SK-N-SH (cell line): ENCODE measurements at regions not wholly inside any gene's neighbourhood (a gene's known extent, or its start where the extent isn't known, plus 50 kb on each side); places are given as distances from the start of the nearest gene placed in this dataset.

Experiments
- CTCF ChIA-PET: fragments of 300-600, 350-600 bp; formaldehyde crosslinking; extraction: SDS; loops from one replicate; lab custom pipeline; 2021; lab: Yijun Ruan, JAX
- POLR2A ChIA-PET: fragments of 350-600 bp; sonication (Branson Sonifier 250); formaldehyde crosslinking; extraction: SDS; loops from one replicate; lab custom pipeline; 2020; ENCODE audit warnings: antibody characterized with exemption, inconsistent platforms; lab: Yijun Ruan, JAX
- DNase-seq: peaks from one replicate; pipeline ENCODE4 v3.0.0; 2012
- H2AFZ ChIP-seq: fragments of 200-600 bp; sonication (generic); 2 replicates; pipeline ENCODE4 v1.8.1; 2016; ENCODE audit warnings: antibody characterized with exemption, mild to moderate bottlenecking, low read depth
- H3F3A ChIP-seq: fragments of 200-600 bp; sonication (generic); replicated peaks from 2 replicates; pipeline ENCODE3; 2016; ENCODE audit warnings: antibody characterized with exemption, mild to moderate bottlenecking; ENCODE audit not compliant: insufficient read depth
- H3K27ac ChIP-seq, 2 experiments: fragments of 200-500 bp in 1 of 2; fragments of 200-600 bp in 1 of 2; sonication (Bioruptor generic) in 1 of 2; sonication (generic), shearing (Covaris generic) in 1 of 2; 2 replicates each; pipeline versions ENCODE4 v1.5.1 to v1.6.1; 2014 to 2016; ENCODE audit warnings: low read depth in 2 of 2, inconsistent platforms in 1 of 2, low read length in 1 of 2, mild to moderate bottlenecking in 1 of 2, mixed read lengths in 1 of 2
- H3K27me3 ChIP-seq: fragments of 200-600 bp; sonication (generic), shearing (Covaris generic); 2 replicates; pipeline ENCODE4 v1.6.1; 2016; ENCODE audit warnings: mixed run types; ENCODE audit not compliant: insufficient read depth
- H3K36me3 ChIP-seq, 2 experiments: fragments of 200-500 bp in 1 of 2; fragments of 200-600 bp in 1 of 2; sonication (Bioruptor generic) in 1 of 2; sonication (generic) in 1 of 2; replicated peaks in 1 of 2; 2 replicates each; pipeline versions ENCODE3 to v1.5.1; 2014 to 2016; ENCODE audit warnings: low read length in 1 of 2, mild to moderate bottlenecking in 1 of 2; ENCODE audit not compliant: insufficient read depth in 2 of 2, control insufficient read depth in 1 of 2
- H3K4me1 ChIP-seq, 2 experiments: fragments of 200-500 bp in 1 of 2; fragments of 200-600 bp in 1 of 2; sonication (Bioruptor generic) in 1 of 2; sonication (generic), shearing (Covaris generic) in 1 of 2; 2 replicates each; pipeline versions ENCODE4 v1.5.1 to v1.6.1; 2014 to 2016; ENCODE audit warnings: low read depth in 1 of 2, low read length in 1 of 2, mixed run types in 1 of 2; ENCODE audit not compliant: insufficient read depth in 2 of 2, control insufficient read depth in 1 of 2
- H3K4me2 ChIP-seq: fragments of 200-600 bp; sonication (generic), shearing (Covaris generic); 2 replicates; pipeline ENCODE4 v1.6.1; 2017; ENCODE audit warnings: mixed run types
- H3K4me3 ChIP-seq, 2 experiments: fragments of 200-500 bp in 1 of 2; fragments of 200-600 bp in 1 of 2; sonication (Bioruptor generic) in 1 of 2; sonication (generic), shearing (Covaris generic) in 1 of 2; 2 replicates each; pipeline versions ENCODE4 v1.5.1 to v1.8.1; 2014 to 2016; ENCODE audit warnings: low read depth in 2 of 2, inconsistent platforms in 1 of 2, low read length in 1 of 2, mild to moderate bottlenecking in 1 of 2, mixed read lengths in 1 of 2, moderate library complexity in 1 of 2
- H3K79me2 ChIP-seq: fragments of 200-600 bp; sonication (generic); 2 replicates; pipeline ENCODE4 v1.8.1; 2017; ENCODE audit warnings: mild to moderate bottlenecking; ENCODE audit not compliant: insufficient read depth
- H3K9ac ChIP-seq: fragments of 200-600 bp; sonication (generic); 2 replicates; pipeline ENCODE4 v1.6.1; 2017; ENCODE audit warnings: mixed run types
- H3K9me2 ChIP-seq: fragments of 200-600 bp; sonication (generic); 2 replicates; pipeline ENCODE4 v1.6.1; 2017; ENCODE audit warnings: mixed run types
- H3K9me3 ChIP-seq: fragments of 200-600 bp; sonication (generic); 2 replicates; pipeline ENCODE4 v1.6.1; 2017; ENCODE audit warnings: mixed run types, mild to moderate bottlenecking, moderate library complexity
- H4K20me1 ChIP-seq: fragments of 200-600 bp; sonication (generic); 2 replicates; pipeline ENCODE4 v1.6.1; 2017; ENCODE audit warnings: mild to moderate bottlenecking, mixed run types; ENCODE audit not compliant: insufficient read depth
- CHD2 ChIP-seq: fragments of 150-350 bp; IDR thresholded peaks from 2 replicates; pipeline ENCODE4 v1.6.1; 2018; ENCODE audit warnings: low read length; ENCODE audit not compliant: partially characterized antibody
- EP300 ChIP-seq, 2 experiments: IDR thresholded peaks; 2 replicates each; pipeline versions ENCODE4 v1.4.0 to v1.6.1; 2012; ENCODE audit warnings: borderline replicate concordance in 1 of 2, low read depth in 1 of 2, low read length in 1 of 2
- FOXJ3 ChIP-seq: sonication (generic); formaldehyde crosslinking; IDR thresholded peaks from 2 replicates; pipeline ENCODE4 v1.5.1; 2020; ENCODE audit warnings: mild to moderate bottlenecking, missing genetic modification reagents
- GABPA ChIP-seq: IDR thresholded peaks from 2 replicates; pipeline ENCODE4 v1.4.0; 2012; ENCODE audit warnings: low read depth, mild to moderate bottlenecking
- JUND ChIP-seq: IDR thresholded peaks from 2 replicates; pipeline ENCODE4 v1.4.0; 2012
- MAX ChIP-seq: IDR thresholded peaks from 2 replicates; pipeline ENCODE4 v1.4.0; 2012; ENCODE audit warnings: low read depth
- MEF2A ChIP-seq: IDR thresholded peaks from 2 replicates; pipeline ENCODE4 v1.4.0; 2012; ENCODE audit warnings: low read depth, borderline replicate concordance
- MXI1 ChIP-seq: IDR thresholded peaks from 2 replicates; pipeline ENCODE4 v1.6.1; 2012; ENCODE audit warnings: mild to moderate bottlenecking, low read depth, low read length, improper control_type of control experiment
- NFIC ChIP-seq: IDR thresholded peaks from 2 replicates; pipeline ENCODE4 v1.4.0; 2012; ENCODE audit warnings: borderline replicate concordance
- NRF1 ChIP-seq: IDR thresholded peaks from 2 replicates; pipeline ENCODE4 v1.6.1; 2012; ENCODE audit warnings: low read depth, mild to moderate bottlenecking, low read length
- PBX3 ChIP-seq: IDR thresholded peaks from 2 replicates; pipeline ENCODE4; 2012
- POLR2AphosphoS5 ChIP-seq: IDR thresholded peaks from 2 replicates; pipeline ENCODE4 v1.6.1; 2012; ENCODE audit warnings: low read depth, low read length
- RCOR1 ChIP-seq: fragments of 150-350 bp; IDR thresholded peaks from 2 replicates; pipeline ENCODE4 v1.6.1; 2017; ENCODE audit warnings: antibody characterized with exemption, low read length
- REST ChIP-seq: IDR thresholded peaks from 2 replicates; pipeline ENCODE4 v1.6.1; 2012; ENCODE audit warnings: mild to moderate bottlenecking, low read depth, low read length, moderate library complexity
- RFX5 ChIP-seq: IDR thresholded peaks from 2 replicates; pipeline ENCODE4 v1.6.1; 2012; ENCODE audit warnings: mild to moderate bottlenecking, improper control_type of control experiment, low read length
- SIN3A ChIP-seq: IDR thresholded peaks from 2 replicates; pipeline ENCODE4 v1.6.1; 2012; ENCODE audit warnings: low read depth, mild to moderate bottlenecking, low read length, moderate library complexity, borderline replicate concordance
- SMC3 ChIP-seq: IDR thresholded peaks from 2 replicates; pipeline ENCODE4 v1.6.1; 2012; ENCODE audit warnings: low read depth, low read length, improper control_type of control experiment
- TCF12 ChIP-seq: IDR thresholded peaks from 2 replicates; pipeline ENCODE4 v1.4.0; 2012
- TEAD4 ChIP-seq: IDR thresholded peaks from 2 replicates; pipeline ENCODE4 v1.4.0; 2012; ENCODE audit warnings: mild to moderate bottlenecking, borderline replicate concordance; ENCODE audit not compliant: insufficient read depth
- YY1 ChIP-seq: IDR thresholded peaks from 2 replicates; pipeline ENCODE4 v1.4.0; 2012; ENCODE audit warnings: low read depth, mild to moderate bottlenecking
- WGBS: methylation state at CpG from one replicate; pipeline ENCODE4 v1.1.6; 2017; ENCODE audit warnings: low lambda C conversion rate; 5-methylcytosine and 5-hydroxymethylcytosine counted together

GRCh38 chr9:18362166-18362565, 111.8 kb upstream of the ADAMTSL1 start:
- Histone ChIP-seq H3K9ac (no peak overlapping the region), H3F3A (peaks cover 9% of the 10 kb centered on the region), H4K20me1 (no peaks in the 10 kb centered on the region), H3K9me2 (no peaks in the 10 kb centered on the region), H3K27ac (no peak overlapping the region; a peak in 1 of 4 replicates), H3K4me1 (peaks cover 0 to 15% of the 10 kb centered on the region in 2 experiments; a peak in 3 of 4 replicates), H3K4me2 (no peak overlapping the region), H3K27me3 (no peaks in the 10 kb centered on the region), H3K4me3 (no peak overlapping the region), H3K79me2 (no peaks in the 10 kb centered on the region), H2AFZ (no peak overlapping the region), H3K9me3 (no peaks in the 10 kb centered on the region), H3K36me3 (no peaks in the 10 kb centered on the region)
- POLR2A ChIA-PET, result no interaction called here
- WGBS, result 54% methylated on average over 1 of the region's 1 CpG
- CTCF ChIA-PET, result no interaction called here
- TF ChIP-seq SIN3A (no peak), RFX5 (no peak), FOXJ3 (no peak), MAX (no peak), MEF2A (no peak), NRF1 (no peak), RCOR1 (no peak), SMC3 (no peak), JUND (no peak), POLR2AphosphoS5 (no peak), MXI1 (no peak)
- no peak for DNase-seq

DNA sequence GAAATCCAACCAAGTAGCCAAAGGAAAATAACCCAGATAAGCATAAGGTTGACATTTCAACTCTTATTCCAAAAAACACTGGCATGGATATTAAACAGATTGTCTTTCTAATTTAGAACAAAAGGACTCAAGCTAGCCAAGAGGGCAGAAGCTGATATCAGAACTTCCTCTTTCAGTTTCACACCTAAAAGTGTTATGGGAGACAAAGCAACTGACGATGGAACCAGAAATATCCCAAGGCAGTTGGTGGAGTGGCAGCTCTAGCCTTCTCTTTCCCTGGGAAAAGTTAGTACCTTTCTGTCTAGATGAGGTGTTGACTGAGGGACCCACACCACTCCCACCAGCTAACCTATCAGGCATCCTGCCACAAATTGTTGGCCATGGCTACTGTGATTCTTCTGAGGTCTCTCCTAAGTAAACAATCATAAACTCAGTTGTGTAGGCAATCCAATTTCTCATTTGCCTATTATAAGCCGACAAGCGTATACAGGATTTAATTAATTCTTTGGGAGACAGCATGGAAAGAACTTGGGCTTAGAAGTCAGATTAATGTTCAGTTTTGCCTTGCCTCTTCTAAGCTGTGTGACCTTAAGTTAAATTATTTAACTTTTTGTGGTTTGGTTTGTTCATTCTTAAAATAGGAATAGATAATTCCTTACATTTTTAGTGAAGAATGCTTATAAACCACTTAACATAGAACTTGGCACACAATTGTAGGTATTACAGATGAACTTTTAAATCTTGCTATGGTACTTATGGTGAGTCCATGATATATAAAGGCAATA, 110.9 kb upstream of the ADAMTSL1 start:
- no peaks in the 10 kb centered on the region for H3K27me3 ChIP-seq
- H3F3A ChIP-seq, result peaks cover 6% of the 10 kb centered on the region
- 79% methylated on average over 3 of the region's 3 CpGs for WGBS
- TF ChIP-seq MEF2A, result peak; percentile 28; the same call in 1 of the 2 replicates
- TF ChIP-seq PBX3, result no peak
- TF ChIP-seq TCF12, result peak; percentile 24; the same call in 1 of the 2 replicates
- TF ChIP-seq RCOR1, result no peak
- no peak for TF ChIP-seq POLR2AphosphoS5
- no peak for TF ChIP-seq REST
- no peak for TF ChIP-seq FOXJ3
- TF ChIP-seq CHD2, result no peak
- no peak for TF ChIP-seq GABPA
- TF ChIP-seq TEAD4, result 0 out of 2 replicates have a peak, but pooled peaks have one; percentile 13
- peak; percentile 30; the same call in 1 of the 2 replicates for TF ChIP-seq NFIC
- no peak for TF ChIP-seq EP300 (IDR thresholded peaks at IDR 0.05; ENCODE audit: borderline replicate concordance in 1 of 2, low read depth in 1 of 2, low read length in 1 of 2)
- TF ChIP-seq YY1, result no peak
- H3K4me1 ChIP-seq, result peaks cover 0 to 15% of the 10 kb centered on the region in 2 experiments; a peak in 3 of 4 replicates
- no peaks in the 10 kb centered on the region for H4K20me1 ChIP-seq
- H3K4me2 ChIP-seq, result peak overlapping the region; percentile 14; the same call in 1 of the 2 replicates
- H3K79me2 ChIP-seq, result no peaks in the 10 kb centered on the region
- no peaks in the 10 kb centered on the region for H3K9me2 ChIP-seq
- ChIA-PET POLR2A (no interaction called here), CTCF (no interaction called here)
- H3K36me3 ChIP-seq, result no peaks in the 10 kb centered on the region
- H2AFZ ChIP-seq, result peak overlapping the region; percentile 49; the same call in 1 of the 2 replicates
- H3K9me3 ChIP-seq, result no peaks in the 10 kb centered on the region
- DNase-seq, result no peak
- H3K27ac ChIP-seq, result peak overlapping the region; percentile 28 to 62
- H3K4me3 ChIP-seq, result no peak overlapping the region
- H3K9ac ChIP-seq, result no peak overlapping the region
